ENCODE measurements at regions not wholly inside any gene's neighbourhood (a gene's known extent, or its start where the extent isn't known, plus 50 kb on each side); places are given as distances from the start of the nearest gene placed in this dataset.

GRCh38 chr1:238789916-238790667 lies 596.3 kb upstream of the CHRM3 start:
- H3K9ac ChIP-seq (ENCODE audit: low read depth, low read length): no peak overlapping the region
- no peaks in the 10 kb centered on the region for H3K4me1 ChIP-seq (ENCODE audit: control insufficient read depth, insufficient read depth, low read length)
- H3K27me3 ChIP-seq (ENCODE audit: control insufficient read depth, insufficient read depth, low read length): no peaks in the 10 kb centered on the region
- peaks cover 4% of the 10 kb centered on the region for H3K9me3 ChIP-seq (replicated peaks; ENCODE audit: low read length)
- H3K36me3 ChIP-seq (ENCODE audit: insufficient read depth, low read length): no peaks in the 10 kb centered on the region
- no peak overlapping the region for H3K4me3 ChIP-seq (ENCODE audit: low read length)
- H3K4me2 ChIP-seq (ENCODE audit: low read length): no peak overlapping the region

GRCh38 chr1:238787471-238787870 lies 598.9 kb upstream of the CHRM3 start:
- Histone ChIP-seq H3K4me3 (ENCODE audit: low read length) (no peak overlapping the region), H3K27me3 (ENCODE audit: control insufficient read depth, insufficient read depth, low read length) (no peaks in the 10 kb centered on the region), H3K9ac (ENCODE audit: low read depth, low read length) (no peak overlapping the region), H3K36me3 (ENCODE audit: insufficient read depth, low read length) (no peaks in the 10 kb centered on the region), H3K4me1 (ENCODE audit: control insufficient read depth, insufficient read depth, low read length) (no peaks in the 10 kb centered on the region), H3K9me3 (replicated peaks; ENCODE audit: low read length) (peaks cover 8% of the 10 kb centered on the region), H3K4me2 (ENCODE audit: low read length) (no peak overlapping the region)

- H3K36me3 ChIP-seq (ENCODE audit: insufficient read depth, low read length): no peaks in the 10 kb centered on the region
- H3K4me2 ChIP-seq (ENCODE audit: low read length): no peak overlapping the region
- no peaks in the 10 kb centered on the region for H3K4me1 ChIP-seq (ENCODE audit: control insufficient read depth, insufficient read depth, low read length)
- no peaks in the 10 kb centered on the region for H3K27me3 ChIP-seq (ENCODE audit: control insufficient read depth, insufficient read depth, low read length)
- no peak overlapping the region for H3K4me3 ChIP-seq (ENCODE audit: low read length)
- peaks cover 5% of the 10 kb centered on the region for H3K9me3 ChIP-seq (replicated peaks; ENCODE audit: low read length)
- no peak overlapping the region for H3K9ac ChIP-seq (ENCODE audit: low read depth, low read length)
Observed at GRCh38 chr1:238783633-238784032, 602.7 kb upstream of the CHRM3 start.

GRCh38 chr1:238779716-238780115 lies 606.7 kb upstream of the CHRM3 start:
- no peaks in the 10 kb centered on the region for H3K27me3 ChIP-seq (ENCODE audit: control insufficient read depth, insufficient read depth, low read length)
- no peaks in the 10 kb centered on the region for H3K4me1 ChIP-seq (ENCODE audit: control insufficient read depth, insufficient read depth, low read length)

GRCh38 chr1:238778113-238778512 lies 608.3 kb upstream of the CHRM3 start:
- no peaks in the 10 kb centered on the region for H3K4me1 ChIP-seq (ENCODE audit: control insufficient read depth, insufficient read depth, low read length)
- H3K4me3 ChIP-seq (ENCODE audit: low read length): no peak overlapping the region
- no peaks in the 10 kb centered on the region for H3K27me3 ChIP-seq (ENCODE audit: control insufficient read depth, insufficient read depth, low read length)
- no peak overlapping the region for H3K9ac ChIP-seq (ENCODE audit: low read depth, low read length)
- no peak overlapping the region for H3K4me2 ChIP-seq (ENCODE audit: low read length)
- peaks cover 5% of the 10 kb centered on the region for H3K9me3 ChIP-seq (replicated peaks; ENCODE audit: low read length)
- no peaks in the 10 kb centered on the region for H3K36me3 ChIP-seq (ENCODE audit: insufficient read depth, low read length)

More at GRCh38 chr1:238779716-238780115, 606.7 kb upstream of the CHRM3 start:
- Histone ChIP-seq H3K9ac (ENCODE audit: low read depth, low read length) (no peak overlapping the region), H3K9me3 (replicated peaks; ENCODE audit: low read length) (peaks cover 5% of the 10 kb centered on the region), H3K4me2 (ENCODE audit: low read length) (no peak overlapping the region), H3K4me3 (ENCODE audit: low read length) (no peak overlapping the region), H3K36me3 (ENCODE audit: insufficient read depth, low read length) (no peaks in the 10 kb centered on the region)

- Histone ChIP-seq H3K4me3 (ENCODE audit: low read length) (no peak overlapping the region), H3K9me3 (replicated peaks; ENCODE audit: low read length) (peaks cover under 1% of the 10 kb centered on the region), H3K9ac (ENCODE audit: low read depth, low read length) (no peak overlapping the region), H3K36me3 (ENCODE audit: insufficient read depth, low read length) (no peaks in the 10 kb centered on the region), H3K27me3 (ENCODE audit: control insufficient read depth, insufficient read depth, low read length) (no peaks in the 10 kb centered on the region), H3K4me2 (ENCODE audit: low read length) (no peak overlapping the region), H3K4me1 (ENCODE audit: control insufficient read depth, insufficient read depth, low read length) (peaks cover 6% of the 10 kb centered on the region)
Observed at GRCh38 chr1:238777551-238777950, 608.8 kb upstream of the CHRM3 start.

- Histone ChIP-seq H3K27me3 (ENCODE audit: control insufficient read depth, insufficient read depth, low read length) (no peaks in the 10 kb centered on the region), H3K9ac (ENCODE audit: low read depth, low read length) (no peak overlapping the region), H3K4me3 (ENCODE audit: low read length) (no peak overlapping the region), H3K4me1 (ENCODE audit: control insufficient read depth, insufficient read depth, low read length) (peaks cover 6% of the 10 kb centered on the region), H3K9me3 (replicated peaks; ENCODE audit: low read length) (no peaks in the 10 kb centered on the region), H3K4me2 (ENCODE audit: low read length) (no peak overlapping the region), H3K36me3 (ENCODE audit: insufficient read depth, low read length) (no peaks in the 10 kb centered on the region)
Observed at GRCh38 chr1:238776126-238776525, 610.2 kb upstream of the CHRM3 start.

GRCh38 chr1:238772322-238772721 lies 614.0 kb upstream of the CHRM3 start:
- Histone ChIP-seq H3K36me3 (ENCODE audit: insufficient read depth, low read length) (no peaks in the 10 kb centered on the region), H3K4me3 (ENCODE audit: low read length) (no peak overlapping the region), H3K9ac (ENCODE audit: low read depth, low read length) (no peak overlapping the region), H3K4me1 (ENCODE audit: control insufficient read depth, insufficient read depth, low read length) (peaks cover 6% of the 10 kb centered on the region), H3K9me3 (replicated peaks; ENCODE audit: low read length) (no peaks in the 10 kb centered on the region), H3K27me3 (ENCODE audit: control insufficient read depth, insufficient read depth, low read length) (no peaks in the 10 kb centered on the region), H3K4me2 (ENCODE audit: low read length) (no peak overlapping the region)

GRCh38 chr1:238767321-238767720 lies 619.0 kb upstream of the CHRM3 start:
- H3K4me2 ChIP-seq (ENCODE audit: low read length): no peak overlapping the region
- no peaks in the 10 kb centered on the region for H3K9me3 ChIP-seq (replicated peaks; ENCODE audit: low read length)
- H3K36me3 ChIP-seq (ENCODE audit: insufficient read depth, low read length): no peaks in the 10 kb centered on the region
- H3K4me1 ChIP-seq (ENCODE audit: control insufficient read depth, insufficient read depth, low read length): no peaks in the 10 kb centered on the region
- no peaks in the 10 kb centered on the region for H3K27me3 ChIP-seq (ENCODE audit: control insufficient read depth, insufficient read depth, low read length)
- H3K4me3 ChIP-seq (ENCODE audit: low read length): no peak overlapping the region
- H3K9ac ChIP-seq (ENCODE audit: low read depth, low read length): no peak overlapping the region

GRCh38 chr1:238764779-238765178 lies 621.6 kb upstream of the CHRM3 start:
- no peak overlapping the region for H3K4me2 ChIP-seq (ENCODE audit: low read length)
- H3K27me3 ChIP-seq (ENCODE audit: control insufficient read depth, insufficient read depth, low read length): no peaks in the 10 kb centered on the region
- no peak overlapping the region for H3K9ac ChIP-seq (ENCODE audit: low read depth, low read length)
- H3K4me1 ChIP-seq (ENCODE audit: control insufficient read depth, insufficient read depth, low read length): no peaks in the 10 kb centered on the region
- H3K36me3 ChIP-seq (ENCODE audit: insufficient read depth, low read length): no peaks in the 10 kb centered on the region
- H3K9me3 ChIP-seq (replicated peaks; ENCODE audit: low read length): no peaks in the 10 kb centered on the region
- H3K4me3 ChIP-seq (ENCODE audit: low read length): no peak overlapping the region

GRCh38 chr1:238753252-238753651 lies 633.1 kb upstream of the CHRM3 start:
- no peak overlapping the region for H3K4me2 ChIP-seq (ENCODE audit: low read length)
- no peak overlapping the region for H3K4me3 ChIP-seq (ENCODE audit: low read length)
- no peaks in the 10 kb centered on the region for H3K27me3 ChIP-seq (ENCODE audit: control insufficient read depth, insufficient read depth, low read length)
- H3K36me3 ChIP-seq (ENCODE audit: insufficient read depth, low read length): no peaks in the 10 kb centered on the region
- H3K9ac ChIP-seq (ENCODE audit: low read depth, low read length): no peak overlapping the region
- H3K9me3 ChIP-seq (replicated peaks; ENCODE audit: low read length): no peaks in the 10 kb centered on the region
- H3K4me1 ChIP-seq (ENCODE audit: control insufficient read depth, insufficient read depth, low read length): no peaks in the 10 kb centered on the region

- Histone ChIP-seq H3K4me3 (ENCODE audit: low read length) (no peak overlapping the region), H3K9me3 (replicated peaks; ENCODE audit: low read length) (no peaks in the 10 kb centered on the region), H3K4me1 (ENCODE audit: control insufficient read depth, insufficient read depth, low read length) (no peaks in the 10 kb centered on the region), H3K36me3 (ENCODE audit: insufficient read depth, low read length) (no peaks in the 10 kb centered on the region), H3K27me3 (ENCODE audit: control insufficient read depth, insufficient read depth, low read length) (no peaks in the 10 kb centered on the region), H3K4me2 (ENCODE audit: low read length) (no peak overlapping the region), H3K9ac (ENCODE audit: low read depth, low read length) (no peak overlapping the region)
Observed at GRCh38 chr1:238752327-238752726, 634.0 kb upstream of the CHRM3 start.
